ENCODE measurements at regions not wholly inside any gene's neighbourhood (a gene's known extent, or its start where the extent isn't known, plus 50 kb on each side); places are given as distances from the start of the nearest gene placed in this dataset.
"Not testable (repeated sequence)": the region's sequence is repeated elsewhere in the genome, so short reads cannot be mapped to it uniquely, and the experiment has no call there.

GRCh38 chr6:40169878-40170277 lies 235.6 kb upstream of the MOCS1 start:
- DNase-seq: no peak
- in situ Hi-C loops (cut with MboI; ENCODE audit: low pct_unique_long_range_greater_than_20kb, low sequenced_read_pairs): no loop called here

- in situ Hi-C loops (cut with MboI; ENCODE audit: low pct_unique_long_range_greater_than_20kb, low sequenced_read_pairs): no loop called here
- no peak for DNase-seq
Observed at GRCh38 chr6:40166963-40167362, 232.7 kb upstream of the MOCS1 start.

- in situ Hi-C loops (cut with MboI; ENCODE audit: low pct_unique_long_range_greater_than_20kb, low sequenced_read_pairs): no loop called here
- no peak for DNase-seq
Observed at GRCh38 chr6:40165036-40165709, 230.9 kb upstream of the MOCS1 start.

GRCh38 chr6:40164345-40164755 lies 230.1 kb upstream of the MOCS1 start:
- in situ Hi-C loops (cut with MboI; ENCODE audit: low pct_unique_long_range_greater_than_20kb, low sequenced_read_pairs): no loop called here
- no peak for DNase-seq

- in situ Hi-C loops (cut with MboI; ENCODE audit: low pct_unique_long_range_greater_than_20kb, low sequenced_read_pairs): no loop called here
- DNase-seq: no peak
Observed at GRCh38 chr6:40163924-40164323, 229.7 kb upstream of the MOCS1 start.

- DNase-seq: no peak
- in situ Hi-C loops (cut with MboI; ENCODE audit: low pct_unique_long_range_greater_than_20kb, low sequenced_read_pairs): no loop called here
Observed at GRCh38 chr6:40162074-40162473, 227.8 kb upstream of the MOCS1 start.

- DNase-seq: no peak
- in situ Hi-C loops (cut with MboI; ENCODE audit: low pct_unique_long_range_greater_than_20kb, low sequenced_read_pairs): no loop called here
Observed at GRCh38 chr6:40160826-40161225, 226.6 kb upstream of the MOCS1 start.

- no peak for DNase-seq
- in situ Hi-C loops (cut with MboI; ENCODE audit: low pct_unique_long_range_greater_than_20kb, low sequenced_read_pairs): no loop called here
Observed at GRCh38 chr6:40159865-40160264, 225.6 kb upstream of the MOCS1 start.

- no peak for DNase-seq
- in situ Hi-C loops (cut with MboI; ENCODE audit: low pct_unique_long_range_greater_than_20kb, low sequenced_read_pairs): no loop called here
Observed at GRCh38 chr6:40152701-40153436, 218.6 kb upstream of the MOCS1 start.

- in situ Hi-C loops (cut with MboI; ENCODE audit: low pct_unique_long_range_greater_than_20kb, low sequenced_read_pairs): no loop called here
- no peak for DNase-seq
Observed at GRCh38 chr6:40152196-40152595, 217.9 kb upstream of the MOCS1 start.

- in situ Hi-C loops (cut with MboI; ENCODE audit: low pct_unique_long_range_greater_than_20kb, low sequenced_read_pairs): no loop called here
- peak; percentile 41 for DNase-seq
Observed at GRCh38 chr6:40148882-40149573, 214.8 kb upstream of the MOCS1 start.

GRCh38 chr6:40146902-40147301 lies 212.6 kb upstream of the MOCS1 start:
- no peak for DNase-seq
- in situ Hi-C loops (cut with MboI; ENCODE audit: low pct_unique_long_range_greater_than_20kb, low sequenced_read_pairs): no loop called here

- in situ Hi-C loops (cut with MboI; ENCODE audit: low pct_unique_long_range_greater_than_20kb, low sequenced_read_pairs): no loop called here
- no peak for DNase-seq
Observed at GRCh38 chr6:40139447-40139846, 205.2 kb upstream of the MOCS1 start.

GRCh38 chr6:40138273-40138720 lies 204.0 kb upstream of the MOCS1 start:
- in situ Hi-C loops (cut with MboI; ENCODE audit: low pct_unique_long_range_greater_than_20kb, low sequenced_read_pairs): no loop called here
- DNase-seq: peak; percentile 3

GRCh38 chr6:40135491-40136072 lies 201.3 kb upstream of the MOCS1 start:
- in situ Hi-C loops (cut with MboI; ENCODE audit: low pct_unique_long_range_greater_than_20kb, low sequenced_read_pairs): no loop called here
- DNase-seq: peak; percentile 9

GRCh38 chr6:40133981-40134380 lies 199.7 kb upstream of the MOCS1 start:
- DNase-seq; in situ Hi-C loops (cut with MboI; ENCODE audit: low pct_unique_long_range_greater_than_20kb, low sequenced_read_pairs): not testable (repeated sequence)

- DNase-seq: no peak
- in situ Hi-C loops (cut with MboI; ENCODE audit: low pct_unique_long_range_greater_than_20kb, low sequenced_read_pairs): no loop called here
Observed at GRCh38 chr6:40131675-40132074, 197.4 kb upstream of the MOCS1 start.

GRCh38 chr6:40128127-40128526 lies 193.9 kb upstream of the MOCS1 start:
- in situ Hi-C loops (cut with MboI; ENCODE audit: low pct_unique_long_range_greater_than_20kb, low sequenced_read_pairs): no loop called here
- no peak for DNase-seq

- in situ Hi-C loops (cut with MboI; ENCODE audit: low pct_unique_long_range_greater_than_20kb, low sequenced_read_pairs): no loop called here
- no peak for DNase-seq
Observed at GRCh38 chr6:40125680-40126394, 191.6 kb upstream of the MOCS1 start.

Measured in KBM-7 (cell line).